Testis (tissue), 2 donors: ENCODE measurements at regions not wholly inside any gene's neighbourhood (a gene's known extent, or its start where the extent isn't known, plus 50 kb on each side); places are given as distances from the start of the nearest gene placed in this dataset.
"Not testable (repeated sequence)": the region's sequence is repeated elsewhere in the genome, so short reads cannot be mapped to it uniquely, and the experiment has no call there.

Source experiments
- CTCF ChIP-seq, 3 experiments: fragments of 450-650 bp in 2 of 3; fragments of 200-600 bp in 1 of 3; sonication (generic) in 1 of 3; IDR thresholded peaks; one replicate each; pipeline ENCODE4 v1.5.1; 2016 to 2019; ENCODE audit warnings: antibody characterized with exemption in 3 of 3, mild to moderate bottlenecking in 2 of 3, moderate library complexity in 1 of 3
- POLR2A ChIP-seq: fragments of 450-650 bp; IDR thresholded peaks from one replicate; pipeline ENCODE4 v1.6.1; 2017; ENCODE audit warnings: antibody characterized with exemption, mild to moderate bottlenecking, moderate library complexity

DNA sequence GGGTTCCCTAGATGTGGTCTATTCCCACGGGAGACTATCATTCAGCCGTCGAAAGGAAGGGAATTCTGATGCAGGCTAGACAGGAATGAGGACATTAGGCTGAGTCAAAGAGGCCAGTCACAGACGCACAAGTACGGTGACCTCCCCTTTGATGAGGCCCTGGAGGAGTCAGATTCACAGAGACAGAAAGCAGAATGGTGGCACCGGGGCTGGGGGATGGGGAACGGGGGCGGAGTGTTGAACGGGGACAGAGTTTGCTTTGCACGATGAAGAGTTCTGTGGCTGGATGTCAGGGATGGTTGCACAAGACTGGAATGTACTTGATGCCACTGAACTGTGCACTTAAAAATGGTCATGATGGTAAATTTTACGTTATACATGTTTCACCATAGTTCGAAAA is 3983.1 kb upstream of the TPTE start:
- not testable (repeated sequence) for TF ChIP-seq CTCF (IDR thresholded peaks at IDR 0.05); POLR2A
